Kidney glomerular epithelial cell (primary cell): ENCODE measurements at regions not wholly inside any gene's neighbourhood (a gene's known extent, or its start where the extent isn't known, plus 50 kb on each side); places are given as distances from the start of the nearest gene placed in this dataset.

Experiments used
- DNase-seq: peaks from one replicate; lab custom pipeline; 2025; lab: John Stamatoyannopoulos, UW

GRCh38 chr2:18927525-18928232 lies 338.3 kb upstream of the NT5C1B start:
- DNase-seq: no peak

- DNase-seq: no peak
These were observed 337.5 kb upstream of the NT5C1B start for GRCh38 chr2:18926631-18927524.

GRCh38 chr2:18925296-18925695 lies 335.9 kb upstream of the NT5C1B start:
- peak; percentile 58 for DNase-seq

- no peak for DNase-seq
These were observed 335.5 kb upstream of the NT5C1B start for GRCh38 chr2:18924886-18925285.

GRCh38 chr2:18924386-18924785 lies 335.0 kb upstream of the NT5C1B start:
- DNase-seq: no peak

GRCh38 chr2:18922276-18922675 lies 332.9 kb upstream of the NT5C1B start:
- DNase-seq: no peak

- no peak for DNase-seq
These were observed 328.9 kb upstream of the NT5C1B start for GRCh38 chr2:18918280-18918679.

- DNase-seq: no peak
These were observed 325.9 kb upstream of the NT5C1B start for GRCh38 chr2:18915227-18915626.

GRCh38 chr2:18913512-18913911 lies 324.1 kb upstream of the NT5C1B start:
- DNase-seq: no peak

- no peak for DNase-seq
These were observed 323.0 kb upstream of the NT5C1B start for GRCh38 chr2:18912225-18912888.

GRCh38 chr2:18911416-18911815 lies 322.0 kb upstream of the NT5C1B start:
- DNase-seq: no peak

- peak; percentile 49 for DNase-seq
These were observed 321.5 kb upstream of the NT5C1B start for GRCh38 chr2:18910843-18911242.

GRCh38 chr2:18907937-18908336 lies 318.6 kb upstream of the NT5C1B start:
- DNase-seq: no peak

- no peak for DNase-seq
These were observed 318.1 kb upstream of the NT5C1B start for GRCh38 chr2:18907508-18907907.

GRCh38 chr2:18903750-18904149 lies 314.4 kb upstream of the NT5C1B start:
- peak; percentile 50 for DNase-seq

- DNase-seq: no peak
These were observed 311.9 kb upstream of the NT5C1B start for GRCh38 chr2:18901242-18901641.

- peak; percentile 38 for DNase-seq
These were observed 311.3 kb upstream of the NT5C1B start for GRCh38 chr2:18900691-18901141.

GRCh38 chr2:18899725-18900124 lies 310.4 kb upstream of the NT5C1B start:
- no peak for DNase-seq

- no peak for DNase-seq
These were observed 308.9 kb upstream of the NT5C1B start for GRCh38 chr2:18898271-18898670.

- no peak for DNase-seq
These were observed 306.9 kb upstream of the NT5C1B start for GRCh38 chr2:18896125-18896764.

- no peak for DNase-seq
These were observed 302.4 kb upstream of the NT5C1B start for GRCh38 chr2:18891600-18892345.
